PC-3 (cell line): ENCODE measurements at regions not wholly inside any gene's neighbourhood (a gene's known extent, or its start where the extent isn't known, plus 50 kb on each side); places are given as distances from the start of the nearest gene placed in this dataset.

Experiments used
- ATAC-seq: fragments of 200-7000 bp; cut with Tn5 transposase; 2 replicates; pipeline ENCODE4 v1.9.1; 2020; ENCODE audit warnings: mild to moderate bottlenecking, moderate library complexity
- BruUV-seq: library from RNA; stranded (reverse); fragments of 400-500 nt; replicated peaks from 2 replicates; lab custom pipeline; 2021; lab: Mats Ljungman, UMichigan
- CTCF ChIA-PET: fragments of 300-600 bp; sonication (Branson Sonifier 250); formaldehyde crosslinking; loops from one replicate; lab custom pipeline; 2022; ENCODE audit warnings: antibody characterized with exemption; lab: Charles Lee
- POLR2A ChIA-PET: fragments of 300-600 bp; sonication (Branson Sonifier 250); formaldehyde crosslinking; loops from one replicate; lab custom pipeline; 2022; ENCODE audit warnings: antibody characterized with exemption; ENCODE audit not compliant: unreplicated experiment; lab: Charles Lee
- DNase-seq: peaks from one replicate; pipeline ENCODE4 v3.0.0-alpha.2; 2015
- H2AFZ ChIP-seq: fragments of 300-600 bp; sonication (generic); 2 replicates; pipeline ENCODE4 v1.6.0; 2016; ENCODE audit warnings: antibody characterized with exemption, low read length
- H3F3A ChIP-seq: fragments of 300-600 bp; sonication (generic); one replicate; pipeline ENCODE4 v1.6.0; 2017; ENCODE audit warnings: antibody characterized with exemption, low read length, control low read depth, mild to moderate bottlenecking; ENCODE audit not compliant: unreplicated experiment
- H3K27ac ChIP-seq: fragments of 300-600 bp; sonication (generic); 2 replicates; pipeline ENCODE4 v1.5.1; 2016; ENCODE audit warnings: mild to moderate bottlenecking, low read length
- H3K27me3 ChIP-seq: fragments of 300-600 bp; sonication (generic); 2 replicates; pipeline ENCODE4 v1.6.1; 2016; ENCODE audit warnings: low read length, mixed read lengths
- H3K36me3 ChIP-seq: fragments of 300-600 bp; sonication (generic); 2 replicates; pipeline ENCODE4 v1.6.1; 2016; ENCODE audit warnings: low read depth, mixed run types, low read length, mixed read lengths
- H3K4me1 ChIP-seq: fragments of 300-600 bp; sonication (generic); 2 replicates; pipeline ENCODE4 v1.5.1; 2016; ENCODE audit warnings: low read length; ENCODE audit not compliant: insufficient read depth
- H3K4me2 ChIP-seq: fragments of 300-600 bp; sonication (generic); 2 replicates; pipeline ENCODE4 v1.6.0; 2016; ENCODE audit warnings: low read length
- H3K4me3 ChIP-seq: fragments of 300-600 bp; sonication (generic); 2 replicates; pipeline ENCODE4 v1.5.1; 2016; ENCODE audit warnings: mild to moderate bottlenecking, low read length, mixed read lengths
- H3K79me2 ChIP-seq: fragments of 300-600 bp; sonication (generic); 2 replicates; pipeline ENCODE4 v1.6.1; 2017; ENCODE audit warnings: low read length, mixed read lengths
- H3K9ac ChIP-seq: fragments of 300-600 bp; sonication (generic); 2 replicates; pipeline ENCODE4 v1.6.0; 2016; ENCODE audit warnings: mild to moderate bottlenecking, low read length
- H3K9me2 ChIP-seq: fragments of 300-600 bp; sonication (generic); replicated peaks from 2 replicates; pipeline ENCODE4 v1.6.1; 2016; ENCODE audit warnings: mixed run types, low read length, mixed read lengths
- H3K9me3 ChIP-seq: fragments of 300-600 bp; sonication (generic); 2 replicates; pipeline ENCODE4 v1.6.1; 2016; ENCODE audit warnings: low read length, mixed read lengths
- H4K20me1 ChIP-seq: fragments of 300-600 bp; sonication (generic); 2 replicates; pipeline ENCODE4 v1.6.1; 2016; ENCODE audit warnings: low read length, mixed read lengths
- EZH2 ChIP-seq: fragments of 300-600 bp; sonication (generic); IDR thresholded peaks from one replicate; pipeline ENCODE4 v1.6.1; 2017; ENCODE audit warnings: antibody characterized with exemption, mild to moderate bottlenecking, low read length; ENCODE audit not compliant: unreplicated experiment
- EZH2phosphoT487 ChIP-seq: fragments of 300-600 bp; sonication (generic); IDR thresholded peaks from 2 replicates; pipeline ENCODE4 v1.6.1; 2018; ENCODE audit warnings: mild to moderate bottlenecking, antibody characterized with exemption, low read length, borderline replicate concordance
- intact Hi-C: fragments of 100-400 bp; cut with micrococcal nuclease; formaldehyde crosslinking; loops from 2 replicates; pipeline ENCODE4 v1.9.0; 2023
- TF ChIP-seq, protein P1 (sequence below): fragments of 300-600 bp; sonication (generic); conservative IDR thresholded peaks from 2 replicates; pipeline ENCODE4 v1.5.1; 2017; ENCODE audit warnings: antibody characterized with exemption, low read depth, mild to moderate bottlenecking, low read length

- Histone ChIP-seq H3K27me3 (no peaks in the 10 kb centered on the region), H3F3A (no peaks in the 10 kb centered on the region), H3K9ac (no peak overlapping the region), H3K9me2 (no peaks in the 10 kb centered on the region), H3K4me3 (no peak overlapping the region), H3K36me3 (no peaks in the 10 kb centered on the region), H3K9me3 (no peaks in the 10 kb centered on the region), H4K20me1 (no peaks in the 10 kb centered on the region), H3K79me2 (no peaks in the 10 kb centered on the region), H2AFZ (no peak overlapping the region), H3K4me1 (no peaks in the 10 kb centered on the region), H3K27ac (no peak overlapping the region), H3K4me2 (no peak overlapping the region)
- no TSS peak for BruUV-seq
- ChIA-PET POLR2A (no interaction called here), CTCF (no interaction called here)
- intact Hi-C loops: no loop called here
- TF ChIP-seq EZH2phosphoT487 (no peak), EZH2 (no peak)
- TF ChIP-seq, protein P1, sequence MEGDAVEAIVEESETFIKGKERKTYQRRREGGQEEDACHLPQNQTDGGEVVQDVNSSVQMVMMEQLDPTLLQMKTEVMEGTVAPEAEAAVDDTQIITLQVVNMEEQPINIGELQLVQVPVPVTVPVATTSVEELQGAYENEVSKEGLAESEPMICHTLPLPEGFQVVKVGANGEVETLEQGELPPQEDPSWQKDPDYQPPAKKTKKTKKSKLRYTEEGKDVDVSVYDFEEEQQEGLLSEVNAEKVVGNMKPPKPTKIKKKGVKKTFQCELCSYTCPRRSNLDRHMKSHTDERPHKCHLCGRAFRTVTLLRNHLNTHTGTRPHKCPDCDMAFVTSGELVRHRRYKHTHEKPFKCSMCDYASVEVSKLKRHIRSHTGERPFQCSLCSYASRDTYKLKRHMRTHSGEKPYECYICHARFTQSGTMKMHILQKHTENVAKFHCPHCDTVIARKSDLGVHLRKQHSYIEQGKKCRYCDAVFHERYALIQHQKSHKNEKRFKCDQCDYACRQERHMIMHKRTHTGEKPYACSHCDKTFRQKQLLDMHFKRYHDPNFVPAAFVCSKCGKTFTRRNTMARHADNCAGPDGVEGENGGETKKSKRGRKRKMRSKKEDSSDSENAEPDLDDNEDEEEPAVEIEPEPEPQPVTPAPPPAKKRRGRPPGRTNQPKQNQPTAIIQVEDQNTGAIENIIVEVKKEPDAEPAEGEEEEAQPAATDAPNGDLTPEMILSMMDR: no peak
- DNase-seq: no peak
- ATAC-seq: no peak
Observed at GRCh38 chr11:42542336-42542735, 769.5 kb upstream of the API5 start.

- H3K27me3 ChIP-seq: no peaks in the 10 kb centered on the region
- no peak overlapping the region for H3K27ac ChIP-seq
- no peaks in the 10 kb centered on the region for H4K20me1 ChIP-seq
- no peak for ATAC-seq
- no peaks in the 10 kb centered on the region for H3K9me3 ChIP-seq
- ChIA-PET POLR2A (no interaction called here), CTCF (no interaction called here)
- TF ChIP-seq EZH2phosphoT487 (no peak), EZH2 (no peak)
- TF ChIP-seq, protein P1: no peak
- no TSS peak for BruUV-seq
- H3K4me3 ChIP-seq: no peak overlapping the region
- no peaks in the 10 kb centered on the region for H3K79me2 ChIP-seq
- no peaks in the 10 kb centered on the region for H3F3A ChIP-seq
- no peaks in the 10 kb centered on the region for H3K4me1 ChIP-seq
- no peak for DNase-seq
- no peak overlapping the region for H3K4me2 ChIP-seq
- no peaks in the 10 kb centered on the region for H3K9me2 ChIP-seq
- intact Hi-C loops: no loop called here
- no peak overlapping the region for H3K9ac ChIP-seq
- no peak overlapping the region for H2AFZ ChIP-seq
- H3K36me3 ChIP-seq: no peaks in the 10 kb centered on the region
Observed at GRCh38 chr11:42543844-42544419, 767.9 kb upstream of the API5 start.

DNA sequence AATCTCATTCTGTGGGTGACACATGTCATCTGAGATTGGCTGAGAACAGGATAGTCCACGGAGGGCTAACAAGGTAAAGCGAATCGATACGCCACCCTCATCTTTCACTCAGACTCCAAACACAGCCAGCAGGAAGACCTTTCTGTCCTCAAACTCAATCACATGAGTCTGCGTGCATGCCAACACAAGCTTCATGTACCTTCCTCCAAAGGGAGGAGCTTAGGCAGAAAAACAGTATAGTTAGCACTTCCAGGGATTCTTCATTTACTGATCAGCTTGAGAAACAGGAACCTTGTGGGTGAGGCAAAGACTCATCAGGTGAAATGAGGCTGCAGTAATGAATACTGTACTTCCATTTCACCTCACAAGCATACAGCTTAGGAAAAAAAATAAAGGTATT is 767.1 kb upstream of the API5 start:
- intact Hi-C loops: no loop called here
- Histone ChIP-seq H3K4me2 (no peak overlapping the region), H3K9me3 (no peaks in the 10 kb centered on the region), H3K27me3 (no peaks in the 10 kb centered on the region), H3K9me2 (no peaks in the 10 kb centered on the region), H3K79me2 (no peaks in the 10 kb centered on the region), H3K4me3 (no peak overlapping the region), H3K27ac (no peak overlapping the region), H3K9ac (no peak overlapping the region), H4K20me1 (no peaks in the 10 kb centered on the region), H2AFZ (no peak overlapping the region), H3K4me1 (no peaks in the 10 kb centered on the region), H3F3A (no peaks in the 10 kb centered on the region), H3K36me3 (no peaks in the 10 kb centered on the region)
- ChIA-PET POLR2A (no interaction called here), CTCF (no interaction called here)
- BruUV-seq: no TSS peak
- no peak for DNase-seq
- TF ChIP-seq, protein P1: no peak
- TF ChIP-seq EZH2: no peak
- no peak for TF ChIP-seq EZH2phosphoT487
- ATAC-seq: no peak
